ENCODE measurements at regions not wholly inside any gene's neighbourhood (a gene's known extent, or its start where the extent isn't known, plus 50 kb on each side); places are given as distances from the start of the nearest gene placed in this dataset.

DNA sequence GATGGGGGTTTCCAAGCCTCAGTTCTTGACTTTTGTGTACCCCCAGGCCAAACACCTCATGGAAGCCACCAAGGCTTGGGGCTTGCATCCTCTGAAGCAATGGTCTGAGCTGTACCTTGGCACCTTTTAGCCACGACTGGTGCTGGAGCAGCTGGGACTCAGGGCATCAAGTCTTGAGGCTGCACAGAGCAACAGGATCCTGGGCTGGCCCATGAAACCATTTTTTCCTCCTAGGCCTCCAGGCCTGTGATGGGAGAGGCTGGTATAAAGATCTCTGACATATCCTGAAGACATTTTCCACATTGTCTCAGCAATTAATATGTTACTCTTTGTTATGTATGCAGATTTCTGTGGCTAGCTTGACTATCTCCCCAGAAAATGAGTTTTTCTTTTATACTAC lies 269.1 kb upstream of the TBX18 start:
- Histone ChIP-seq H3K9me3 (ENCODE audit: control insufficient read depth, low read length) (peaks cover 4% of the 10 kb centered on the region), H3K4me1 (ENCODE audit: control insufficient read depth, insufficient read depth, low read length, poor library complexity, severe bottlenecking) (no peaks in the 10 kb centered on the region), H3K4me3 (ENCODE audit: insufficient read depth, low read depth, low read length, poor library complexity, severe bottlenecking) (no peak overlapping the region), H3K27ac (ENCODE audit: insufficient read depth, low read length, poor library complexity, severe bottlenecking) (no peak overlapping the region), H3K27me3 (replicated peaks; ENCODE audit: control insufficient read depth, insufficient read depth, low read length, poor library complexity, severe bottlenecking) (no peaks in the 10 kb centered on the region), H3K36me3 (ENCODE audit: control insufficient read depth, insufficient read depth, low read length) (no peaks in the 10 kb centered on the region)
- DNase-seq = no peak

- Histone ChIP-seq H3K9me3 (ENCODE audit: control insufficient read depth, low read length) (no peaks in the 10 kb centered on the region), H3K36me3 (ENCODE audit: control insufficient read depth, insufficient read depth, low read length) (no peaks in the 10 kb centered on the region), H3K27me3 (replicated peaks; ENCODE audit: control insufficient read depth, insufficient read depth, low read length, poor library complexity, severe bottlenecking) (no peaks in the 10 kb centered on the region), H3K4me3 (ENCODE audit: insufficient read depth, low read depth, low read length, poor library complexity, severe bottlenecking) (no peak overlapping the region), H3K27ac (ENCODE audit: insufficient read depth, low read length, poor library complexity, severe bottlenecking) (no peak overlapping the region), H3K4me1 (ENCODE audit: control insufficient read depth, insufficient read depth, low read length, poor library complexity, severe bottlenecking) (no peaks in the 10 kb centered on the region)
- DNase-seq = no peak
Measured at GRCh38 chr6:85026021-85026420, 261.6 kb upstream of the TBX18 start.

DNA sequence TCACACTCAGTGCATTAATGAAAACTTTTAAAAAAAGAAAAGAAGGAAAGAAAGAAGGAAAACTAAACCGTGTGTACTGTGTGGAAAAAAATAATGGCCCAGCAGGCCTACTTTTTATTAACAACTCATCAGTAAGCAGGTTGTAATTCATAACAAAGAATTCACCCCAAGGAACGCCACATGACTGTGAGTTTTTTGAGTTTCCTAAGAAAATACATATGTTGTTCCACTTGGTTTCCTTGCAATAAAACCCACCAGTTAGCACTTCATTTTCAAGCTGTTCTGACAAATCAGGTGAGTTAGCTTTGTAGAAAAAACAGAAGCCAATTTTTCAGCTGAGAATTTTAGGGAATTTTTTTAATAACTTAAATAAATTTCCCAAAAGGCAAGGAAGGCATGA lies 259.3 kb upstream of the TBX18 start:
- Histone ChIP-seq H3K27ac (ENCODE audit: insufficient read depth, low read length, poor library complexity, severe bottlenecking) (no peak overlapping the region), H3K27me3 (replicated peaks; ENCODE audit: control insufficient read depth, insufficient read depth, low read length, poor library complexity, severe bottlenecking) (no peaks in the 10 kb centered on the region), H3K9me3 (ENCODE audit: control insufficient read depth, low read length) (no peaks in the 10 kb centered on the region), H3K36me3 (ENCODE audit: control insufficient read depth, insufficient read depth, low read length) (no peaks in the 10 kb centered on the region), H3K4me3 (ENCODE audit: insufficient read depth, low read depth, low read length, poor library complexity, severe bottlenecking) (no peak overlapping the region), H3K4me1 (ENCODE audit: control insufficient read depth, insufficient read depth, low read length, poor library complexity, severe bottlenecking) (no peaks in the 10 kb centered on the region)
- no peak for DNase-seq

GRCh38 chr6:85017352-85017751 lies 253.0 kb upstream of the TBX18 start:
- Histone ChIP-seq H3K4me3 (ENCODE audit: insufficient read depth, low read depth, low read length, poor library complexity, severe bottlenecking) (no peak overlapping the region), H3K36me3 (ENCODE audit: control insufficient read depth, insufficient read depth, low read length) (no peaks in the 10 kb centered on the region), H3K27me3 (replicated peaks; ENCODE audit: control insufficient read depth, insufficient read depth, low read length, poor library complexity, severe bottlenecking) (no peaks in the 10 kb centered on the region), H3K9me3 (ENCODE audit: control insufficient read depth, low read length) (no peaks in the 10 kb centered on the region), H3K4me1 (ENCODE audit: control insufficient read depth, insufficient read depth, low read length, poor library complexity, severe bottlenecking) (no peaks in the 10 kb centered on the region), H3K27ac (ENCODE audit: insufficient read depth, low read length, poor library complexity, severe bottlenecking) (no peak overlapping the region)
- no peak for DNase-seq

- Histone ChIP-seq H3K4me3 (ENCODE audit: insufficient read depth, low read depth, low read length, poor library complexity, severe bottlenecking) (no peak overlapping the region), H3K36me3 (ENCODE audit: control insufficient read depth, insufficient read depth, low read length) (no peaks in the 10 kb centered on the region), H3K4me1 (ENCODE audit: control insufficient read depth, insufficient read depth, low read length, poor library complexity, severe bottlenecking) (no peaks in the 10 kb centered on the region), H3K27ac (ENCODE audit: insufficient read depth, low read length, poor library complexity, severe bottlenecking) (no peak overlapping the region), H3K9me3 (ENCODE audit: control insufficient read depth, low read length) (no peaks in the 10 kb centered on the region), H3K27me3 (replicated peaks; ENCODE audit: control insufficient read depth, insufficient read depth, low read length, poor library complexity, severe bottlenecking) (no peaks in the 10 kb centered on the region)
- DNase-seq = no peak
Measured at GRCh38 chr6:85016726-85017125, 252.3 kb upstream of the TBX18 start.

- H3K36me3 ChIP-seq (ENCODE audit: control insufficient read depth, insufficient read depth, low read length) = no peaks in the 10 kb centered on the region
- no peak overlapping the region for H3K27ac ChIP-seq (ENCODE audit: insufficient read depth, low read length, poor library complexity, severe bottlenecking)
- no peaks in the 10 kb centered on the region for H3K4me1 ChIP-seq (ENCODE audit: control insufficient read depth, insufficient read depth, low read length, poor library complexity, severe bottlenecking)
- no peak overlapping the region for H3K4me3 ChIP-seq (ENCODE audit: insufficient read depth, low read depth, low read length, poor library complexity, severe bottlenecking)
- H3K27me3 ChIP-seq (replicated peaks; ENCODE audit: control insufficient read depth, insufficient read depth, low read length, poor library complexity, severe bottlenecking) = no peaks in the 10 kb centered on the region
- no peak for DNase-seq
- H3K9me3 ChIP-seq (ENCODE audit: control insufficient read depth, low read length) = no peaks in the 10 kb centered on the region
Measured at GRCh38 chr6:85015396-85015990, 251.1 kb upstream of the TBX18 start.

DNA sequence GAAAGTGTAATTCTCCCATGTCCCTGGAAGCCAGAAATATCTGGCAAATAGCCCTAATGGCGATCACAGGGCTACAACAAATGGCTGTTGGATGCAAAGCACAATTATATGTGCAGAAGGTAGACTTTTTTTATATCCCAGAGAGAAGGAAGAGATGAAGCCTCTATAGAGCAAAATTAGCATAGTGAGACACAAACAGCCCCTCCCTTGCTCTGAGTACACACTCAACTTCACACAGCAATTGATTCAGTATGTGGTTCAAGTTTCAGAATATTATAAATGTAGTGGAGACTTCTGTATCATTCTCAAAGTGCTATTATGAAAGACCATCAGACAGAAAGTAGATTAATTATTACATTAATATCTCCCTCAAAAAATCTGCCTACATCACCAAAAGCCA lies 246.5 kb upstream of the TBX18 start:
- no peaks in the 10 kb centered on the region for H3K36me3 ChIP-seq (ENCODE audit: control insufficient read depth, insufficient read depth, low read length)
- no peaks in the 10 kb centered on the region for H3K27me3 ChIP-seq (replicated peaks; ENCODE audit: control insufficient read depth, insufficient read depth, low read length, poor library complexity, severe bottlenecking)
- no peak overlapping the region for H3K27ac ChIP-seq (ENCODE audit: insufficient read depth, low read length, poor library complexity, severe bottlenecking)
- H3K4me1 ChIP-seq (ENCODE audit: control insufficient read depth, insufficient read depth, low read length, poor library complexity, severe bottlenecking) = no peaks in the 10 kb centered on the region
- DNase-seq = no peak
- no peak overlapping the region for H3K4me3 ChIP-seq (ENCODE audit: insufficient read depth, low read depth, low read length, poor library complexity, severe bottlenecking)
- H3K9me3 ChIP-seq (ENCODE audit: control insufficient read depth, low read length) = no peaks in the 10 kb centered on the region

DNA sequence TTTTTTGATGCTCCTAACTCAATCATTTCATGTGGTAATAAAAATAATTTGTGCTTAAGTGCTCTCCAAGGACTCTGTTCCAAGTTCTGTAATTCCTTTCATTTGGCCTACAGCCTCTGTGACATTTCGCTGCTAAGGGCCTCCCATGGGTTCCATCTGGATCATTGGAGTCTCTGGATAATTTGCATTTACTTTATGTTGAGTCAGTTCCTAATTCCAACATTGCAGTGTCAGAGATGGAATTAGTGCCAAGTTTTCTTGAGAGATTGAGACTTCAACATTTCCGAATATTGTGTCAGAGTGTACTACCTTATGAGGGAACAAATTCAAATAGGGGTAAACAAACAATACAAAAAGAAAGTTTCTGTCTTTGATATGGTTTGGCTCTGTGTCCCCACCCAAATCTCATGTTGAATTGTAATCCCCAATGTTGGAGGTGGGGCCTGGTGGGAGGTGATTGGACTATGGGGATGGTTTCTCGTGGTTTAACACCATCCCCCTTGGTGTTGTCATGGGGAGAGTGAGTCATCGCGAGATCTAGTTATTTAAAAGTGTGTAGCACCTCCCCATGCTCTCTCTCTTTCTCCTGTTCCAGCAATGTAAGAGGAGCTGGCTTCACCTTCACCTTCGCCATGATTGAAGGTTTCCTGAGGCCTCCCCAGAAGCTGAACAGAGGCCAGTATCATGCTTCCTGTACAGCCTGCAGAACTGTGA lies 244.1 kb upstream of the TBX18 start:
- no peak overlapping the region for H3K4me3 ChIP-seq (ENCODE audit: insufficient read depth, low read depth, low read length, poor library complexity, severe bottlenecking)
- H3K4me1 ChIP-seq (ENCODE audit: control insufficient read depth, insufficient read depth, low read length, poor library complexity, severe bottlenecking) = no peaks in the 10 kb centered on the region
- no peak for DNase-seq
- no peak overlapping the region for H3K27ac ChIP-seq (ENCODE audit: insufficient read depth, low read length, poor library complexity, severe bottlenecking)
- H3K27me3 ChIP-seq (replicated peaks; ENCODE audit: control insufficient read depth, insufficient read depth, low read length, poor library complexity, severe bottlenecking) = no peaks in the 10 kb centered on the region
- no peaks in the 10 kb centered on the region for H3K36me3 ChIP-seq (ENCODE audit: control insufficient read depth, insufficient read depth, low read length)
- H3K9me3 ChIP-seq (ENCODE audit: control insufficient read depth, low read length) = no peaks in the 10 kb centered on the region

GRCh38 chr6:85006362-85006761 lies 242.0 kb upstream of the TBX18 start:
- no peak for DNase-seq
- H3K4me1 ChIP-seq (ENCODE audit: control insufficient read depth, insufficient read depth, low read length, poor library complexity, severe bottlenecking) = no peaks in the 10 kb centered on the region
- H3K27me3 ChIP-seq (replicated peaks; ENCODE audit: control insufficient read depth, insufficient read depth, low read length, poor library complexity, severe bottlenecking) = no peaks in the 10 kb centered on the region
- H3K4me3 ChIP-seq (ENCODE audit: insufficient read depth, low read depth, low read length, poor library complexity, severe bottlenecking) = no peak overlapping the region
- H3K36me3 ChIP-seq (ENCODE audit: control insufficient read depth, insufficient read depth, low read length) = no peaks in the 10 kb centered on the region
- H3K27ac ChIP-seq (ENCODE audit: insufficient read depth, low read length, poor library complexity, severe bottlenecking) = no peak overlapping the region
- H3K9me3 ChIP-seq (ENCODE audit: control insufficient read depth, low read length) = no peaks in the 10 kb centered on the region

DNA sequence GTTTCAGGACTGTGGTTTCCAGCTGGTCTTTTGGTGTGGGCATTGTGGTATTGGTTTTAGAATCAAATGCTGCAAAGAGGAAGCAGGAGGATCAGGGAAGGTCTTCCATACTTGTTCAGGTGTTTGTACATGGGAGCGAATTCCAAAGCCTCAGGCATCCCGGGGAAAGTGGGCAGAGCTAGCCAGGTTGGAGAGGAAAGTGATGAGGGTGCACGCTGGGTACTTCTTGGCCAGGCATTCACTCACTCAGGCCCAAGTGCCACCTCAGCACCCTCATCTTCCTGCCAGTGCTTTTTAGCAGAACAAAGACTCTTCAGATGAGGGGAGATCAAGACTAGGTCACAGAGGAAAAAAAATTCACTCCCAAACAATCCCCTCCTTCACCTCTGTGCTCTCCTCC lies 241.1 kb upstream of the TBX18 start:
- Histone ChIP-seq H3K9me3 (ENCODE audit: control insufficient read depth, low read length) (no peaks in the 10 kb centered on the region), H3K27ac (ENCODE audit: insufficient read depth, low read length, poor library complexity, severe bottlenecking) (no peak overlapping the region), H3K27me3 (replicated peaks; ENCODE audit: control insufficient read depth, insufficient read depth, low read length, poor library complexity, severe bottlenecking) (no peaks in the 10 kb centered on the region), H3K4me1 (ENCODE audit: control insufficient read depth, insufficient read depth, low read length, poor library complexity, severe bottlenecking) (no peaks in the 10 kb centered on the region), H3K36me3 (ENCODE audit: control insufficient read depth, insufficient read depth, low read length) (no peaks in the 10 kb centered on the region), H3K4me3 (ENCODE audit: insufficient read depth, low read depth, low read length, poor library complexity, severe bottlenecking) (no peak overlapping the region)
- no peak for DNase-seq

All from effector memory CD4-positive, alpha-beta T cell (primary cell).